Dermis blood vessel endothelial cell (primary cell): ENCODE measurements at regions not wholly inside any gene's neighbourhood (a gene's known extent, or its start where the extent isn't known, plus 50 kb on each side); places are given as distances from the start of the nearest gene placed in this dataset.
A peak's percentile ranks its signal among the peaks of the same experiment; 100 is the strongest.
"Not testable (repeated sequence)": the region's sequence is repeated elsewhere in the genome, so short reads cannot be mapped to it uniquely, and the experiment has no call there.

Source experiments
- DNase-seq: peaks from one replicate; pipeline ENCODE4 v3.0.0; 2010

- DNase-seq = no peak
These were observed 436.0 kb upstream of the SEMA6A start for GRCh38 chr5:117010574-117010973.

- DNase-seq = no peak
These were observed 423.4 kb upstream of the SEMA6A start for GRCh38 chr5:116998024-116998423.

GRCh38 chr5:116992681-116993080 is 418.1 kb upstream of the SEMA6A start:
- no peak for DNase-seq

GRCh38 chr5:116989995-116990394 is 415.4 kb upstream of the SEMA6A start:
- DNase-seq = no peak

- DNase-seq = no peak
These were observed 407.4 kb upstream of the SEMA6A start for GRCh38 chr5:116982035-116982434.

GRCh38 chr5:116980581-116980980 is 406.0 kb upstream of the SEMA6A start:
- DNase-seq = no peak

- no peak for DNase-seq
These were observed 402.1 kb upstream of the SEMA6A start for GRCh38 chr5:116976767-116977166.

GRCh38 chr5:116971131-116971530 is 396.5 kb upstream of the SEMA6A start:
- no peak for DNase-seq

- no peak for DNase-seq
These were observed 395.7 kb upstream of the SEMA6A start for GRCh38 chr5:116970318-116970717.

GRCh38 chr5:116964438-116964837 is 389.8 kb upstream of the SEMA6A start:
- no peak for DNase-seq

- DNase-seq = no peak
These were observed 386.4 kb upstream of the SEMA6A start for GRCh38 chr5:116961021-116961420.

GRCh38 chr5:116959843-116960242 is 385.2 kb upstream of the SEMA6A start:
- no peak for DNase-seq

- DNase-seq = no peak
These were observed 378.8 kb upstream of the SEMA6A start for GRCh38 chr5:116953251-116953930.

- DNase-seq = no peak
These were observed 376.6 kb upstream of the SEMA6A start for GRCh38 chr5:116951219-116951618.

GRCh38 chr5:116947691-116948528 is 373.3 kb upstream of the SEMA6A start:
- peak; percentile 18 for DNase-seq

GRCh38 chr5:116945613-116946382 is 371.2 kb upstream of the SEMA6A start:
- DNase-seq = not testable (repeated sequence)

- no peak for DNase-seq
These were observed 369.6 kb upstream of the SEMA6A start for GRCh38 chr5:116944183-116944582.

GRCh38 chr5:116942622-116943021 is 368.0 kb upstream of the SEMA6A start:
- no peak for DNase-seq

- DNase-seq = no peak
These were observed 365.0 kb upstream of the SEMA6A start for GRCh38 chr5:116939641-116940040.

GRCh38 chr5:116938488-116938887 is 363.9 kb upstream of the SEMA6A start:
- DNase-seq = no peak

- no peak for DNase-seq
These were observed 361.0 kb upstream of the SEMA6A start for GRCh38 chr5:116935561-116936162.

- DNase-seq = no peak
These were observed 356.0 kb upstream of the SEMA6A start for GRCh38 chr5:116930616-116931015.

- no peak for DNase-seq
These were observed 348.7 kb upstream of the SEMA6A start for GRCh38 chr5:116923344-116923743.
